ENCODE measurements at regions not wholly inside any gene's neighbourhood (a gene's known extent, or its start where the extent isn't known, plus 50 kb on each side); places are given as distances from the start of the nearest gene placed in this dataset.

DNA sequence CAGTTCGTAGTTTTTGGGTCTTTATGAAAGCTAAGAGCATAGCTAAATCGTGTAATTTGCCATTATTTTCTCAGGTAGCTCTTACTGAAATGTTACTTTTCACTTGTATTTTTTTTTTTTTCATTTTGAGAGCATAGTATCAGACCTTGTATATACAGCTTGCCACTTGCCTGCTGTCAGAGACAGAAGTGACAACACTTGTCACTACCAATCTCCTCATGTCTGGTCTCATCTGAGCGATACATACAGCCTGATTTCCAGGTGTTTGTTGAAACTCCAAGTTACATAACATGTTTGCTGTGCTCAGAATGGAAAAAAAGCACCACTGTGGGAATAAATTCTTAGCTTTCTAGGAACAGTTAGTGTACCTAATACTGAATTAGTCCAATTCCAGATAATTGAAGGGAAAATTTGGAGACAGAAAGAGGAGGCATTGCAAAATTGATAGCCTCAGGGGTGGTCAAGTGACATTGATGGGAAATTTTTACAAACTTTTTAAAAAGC is 621.4 kb upstream of the PKN2 start:
- DNase-seq (ENCODE audit: low spot score), result no peak

DNA sequence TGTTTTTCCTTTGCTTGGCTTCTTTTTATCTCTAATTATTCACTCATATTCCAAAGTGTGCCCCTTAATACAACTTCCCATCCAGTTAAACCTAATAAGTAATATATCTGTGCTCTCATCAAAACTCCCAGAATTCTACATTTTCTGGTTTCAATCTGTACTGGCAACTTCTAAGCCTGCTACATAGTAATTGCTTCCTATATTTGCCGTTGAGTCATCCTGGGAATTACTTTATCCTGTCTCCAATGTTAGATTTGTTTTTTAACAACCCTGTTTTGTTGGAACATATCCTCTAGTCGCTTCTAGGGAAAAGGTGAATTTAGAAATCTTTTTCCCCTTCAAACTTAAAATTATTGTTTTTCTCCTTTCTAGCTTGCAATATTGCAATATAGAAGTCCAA is 620.5 kb upstream of the PKN2 start:
- DNase-seq (ENCODE audit: low spot score), result no peak

DNA sequence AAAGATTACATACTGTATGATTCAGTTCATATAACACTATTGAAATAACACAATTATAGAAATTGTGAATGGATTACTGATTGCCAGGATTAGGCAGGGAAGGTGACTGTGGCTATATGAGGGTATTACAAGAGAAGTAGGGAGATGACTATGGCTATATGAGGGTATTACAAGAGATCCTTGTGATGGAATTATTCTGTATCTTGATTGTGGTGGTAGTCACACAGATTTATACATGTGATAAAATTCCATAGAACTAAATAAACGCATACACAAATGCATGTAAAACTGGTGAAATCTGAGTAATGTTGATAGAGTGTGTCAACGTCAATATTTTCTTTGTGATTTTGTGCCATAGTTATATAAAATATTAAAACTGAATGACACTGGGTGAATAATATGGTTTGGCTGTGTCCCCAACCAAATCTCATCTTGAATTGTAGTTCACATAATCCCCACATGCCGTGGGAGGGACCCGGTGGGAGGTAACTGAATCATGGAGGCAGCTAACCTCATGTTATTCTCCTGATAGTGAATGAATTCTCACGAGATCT is 615.6 kb upstream of the PKN2 start:
- DNase-seq (ENCODE audit: low spot score), result no peak

DNA sequence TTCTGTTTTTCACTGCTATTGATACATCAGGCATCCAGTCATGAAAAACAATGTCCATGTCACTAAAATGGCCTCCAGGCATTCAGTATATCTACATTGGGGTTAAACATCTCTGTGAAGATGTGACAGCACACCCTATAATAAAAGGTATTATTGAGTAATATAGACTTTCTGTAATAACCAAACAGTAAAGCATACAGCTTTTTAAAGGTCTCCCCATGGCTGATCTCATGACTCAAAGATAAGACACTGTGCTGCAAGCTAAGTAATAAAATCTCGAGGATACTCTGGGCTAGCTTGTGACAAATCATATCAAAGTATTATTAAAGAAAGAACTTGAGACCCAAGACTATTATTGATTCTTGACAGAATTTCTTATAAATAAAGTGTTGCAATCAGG is 613.1 kb upstream of the PKN2 start:
- DNase-seq (ENCODE audit: low spot score), result no peak

DNA sequence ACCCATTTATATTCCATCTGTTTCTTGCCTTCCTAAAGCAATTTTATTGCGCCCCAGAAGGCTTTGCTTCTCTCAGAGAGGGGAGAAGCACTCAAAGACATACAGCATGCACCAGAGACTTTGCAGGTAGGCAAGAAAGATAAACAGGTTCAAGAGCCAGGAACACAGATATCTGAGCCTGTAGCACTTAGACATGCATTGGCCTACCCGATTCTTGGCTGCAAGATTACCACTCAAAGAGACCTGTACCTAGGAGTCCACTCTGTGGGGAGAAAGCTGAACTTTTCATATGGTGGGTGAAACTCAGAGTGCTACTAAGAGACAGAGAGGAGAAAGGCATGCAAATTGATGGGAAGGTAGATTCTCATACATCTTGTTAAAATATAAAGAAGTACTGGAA is 609.4 kb upstream of the PKN2 start:
- DNase-seq (ENCODE audit: low spot score), result no peak

DNA sequence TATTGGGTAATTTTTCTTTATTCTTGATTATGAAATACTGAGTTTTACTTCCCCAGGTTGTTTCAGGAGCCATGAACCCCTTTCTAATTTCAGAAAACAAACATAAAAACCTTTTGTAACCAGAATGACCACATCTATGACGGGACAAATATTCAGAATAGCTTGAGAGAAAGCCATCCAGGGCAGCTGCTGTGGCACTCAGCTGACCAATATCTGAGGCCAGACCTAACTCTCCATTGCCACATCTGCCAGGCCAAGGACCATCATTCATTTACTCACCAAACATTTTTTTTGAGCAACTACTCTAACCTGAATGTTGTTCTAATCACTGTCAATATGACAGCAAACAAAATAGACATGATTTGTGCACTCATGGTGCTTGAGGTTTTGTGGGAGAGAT is 608.3 kb upstream of the PKN2 start:
- DNase-seq (ENCODE audit: low spot score), result no peak

DNA sequence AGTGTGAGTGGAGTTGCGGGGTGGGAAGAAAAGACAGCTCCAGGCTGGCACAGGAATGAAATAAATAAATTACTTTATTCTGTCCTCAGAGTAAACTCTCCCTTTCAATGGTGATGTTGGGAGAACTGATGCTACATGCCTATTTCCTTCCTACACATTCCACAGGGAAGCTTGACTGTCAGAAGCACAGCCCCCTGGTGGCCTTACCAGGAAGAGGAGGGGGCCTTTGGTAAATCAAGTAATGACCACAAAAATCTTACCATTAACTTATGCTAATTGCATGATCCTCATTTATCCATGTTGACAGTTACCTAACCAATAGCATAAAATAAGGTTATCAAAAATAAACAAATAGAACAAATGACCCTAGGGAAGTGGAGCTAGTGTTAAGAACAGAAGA is 605.0 kb upstream of the PKN2 start:
- no peak for DNase-seq (ENCODE audit: low spot score)

DNA sequence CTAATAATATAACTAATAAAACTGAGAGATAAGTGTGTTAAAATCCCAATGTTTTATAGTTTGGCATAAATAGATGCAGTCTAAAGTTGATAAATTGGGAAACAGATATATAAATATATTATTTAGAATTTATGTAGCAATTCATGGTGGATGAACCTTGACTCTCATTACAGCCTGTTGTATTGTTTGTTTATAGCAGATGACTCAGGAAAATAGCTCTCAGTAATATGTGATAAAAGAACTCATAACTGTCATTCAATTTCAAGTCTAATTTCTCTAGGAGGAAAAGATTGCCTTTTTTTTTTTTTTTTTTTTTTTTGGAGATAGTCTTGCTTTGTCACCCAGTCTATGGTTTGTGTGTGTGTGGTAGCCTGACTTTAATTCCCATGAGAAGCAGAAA is 603.2 kb upstream of the PKN2 start:
- DNase-seq (ENCODE audit: low spot score), result no peak

DNA sequence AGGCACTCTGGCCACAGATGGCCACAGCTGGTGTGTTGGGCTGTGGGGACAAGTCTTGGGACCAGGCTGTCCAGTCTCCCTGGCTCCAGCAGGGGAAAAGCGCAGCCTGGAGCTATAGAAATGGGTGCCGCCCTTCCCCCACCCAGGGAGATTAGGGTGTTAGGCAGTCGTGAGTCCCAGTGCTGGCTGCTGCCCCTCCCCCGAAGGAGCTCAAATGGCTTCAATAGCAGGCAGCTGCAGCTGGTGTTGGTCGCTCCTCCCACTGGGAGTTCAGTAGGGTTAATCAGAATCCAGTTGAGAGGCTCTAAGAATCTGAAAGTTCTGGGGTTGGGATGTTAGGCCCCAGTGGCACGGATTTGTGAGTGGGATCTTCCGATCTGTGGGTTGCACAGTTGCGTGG is 595.6 kb upstream of the PKN2 start:
- no peak for DNase-seq (ENCODE audit: low spot score)

DNA sequence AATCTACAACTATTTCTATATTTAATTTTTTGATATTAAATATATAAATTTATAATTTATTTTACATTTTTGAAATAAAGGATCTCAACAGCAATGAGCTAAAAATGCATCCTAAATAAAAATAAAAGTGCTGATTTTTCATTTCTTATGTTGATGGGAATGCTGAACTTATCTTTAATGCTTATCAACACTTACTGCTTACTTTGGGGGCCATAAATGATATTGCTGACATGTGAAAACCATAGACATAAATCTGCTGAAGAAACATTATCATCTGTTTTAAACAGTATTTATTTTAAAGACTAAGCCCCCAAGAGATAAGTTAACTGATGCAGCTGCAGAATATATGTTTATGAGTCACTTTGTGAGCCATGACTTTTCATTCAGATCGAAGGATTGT is 594.1 kb upstream of the PKN2 start:
- DNase-seq (ENCODE audit: low spot score), result no peak

DNA sequence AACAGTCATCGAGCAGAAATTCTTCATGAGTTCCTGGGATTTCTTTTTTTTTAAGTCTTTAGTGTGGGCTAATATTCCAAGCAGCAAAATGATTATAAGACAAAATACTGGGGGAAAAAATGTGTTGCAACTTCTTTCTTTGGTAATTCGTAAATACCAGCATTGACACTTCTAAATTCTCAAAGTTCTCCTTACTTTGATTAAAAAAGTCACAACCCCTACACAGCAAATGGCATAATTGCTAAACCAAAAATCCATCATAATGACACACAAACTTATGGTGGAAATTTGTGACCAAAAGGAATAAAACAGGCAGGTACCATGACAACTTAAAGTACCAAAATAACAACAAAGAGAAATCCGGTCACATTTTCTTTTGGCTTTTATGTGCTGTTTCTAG is 585.2 kb upstream of the PKN2 start:
- no peak for DNase-seq (ENCODE audit: low spot score)

DNA sequence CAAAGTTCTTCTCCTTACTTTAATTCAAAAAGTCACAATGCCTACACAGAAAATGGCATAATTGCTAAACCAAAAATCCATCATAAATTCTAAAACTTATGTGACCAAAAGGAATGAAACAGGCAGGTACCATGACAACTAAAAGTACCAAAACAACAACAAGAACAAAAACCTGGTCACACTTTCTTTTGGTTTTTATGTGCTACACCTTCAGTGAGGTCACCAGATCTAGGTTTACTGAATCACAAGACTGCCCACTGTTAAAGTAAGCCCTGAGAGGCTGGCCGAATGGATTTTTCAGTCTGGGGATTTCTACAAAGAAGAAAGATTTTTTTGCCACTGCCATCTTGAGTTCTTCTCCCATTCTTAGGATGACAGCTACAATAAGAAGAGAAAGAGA is 583.0 kb upstream of the PKN2 start:
- no peak for DNase-seq (ENCODE audit: low spot score)

DNA sequence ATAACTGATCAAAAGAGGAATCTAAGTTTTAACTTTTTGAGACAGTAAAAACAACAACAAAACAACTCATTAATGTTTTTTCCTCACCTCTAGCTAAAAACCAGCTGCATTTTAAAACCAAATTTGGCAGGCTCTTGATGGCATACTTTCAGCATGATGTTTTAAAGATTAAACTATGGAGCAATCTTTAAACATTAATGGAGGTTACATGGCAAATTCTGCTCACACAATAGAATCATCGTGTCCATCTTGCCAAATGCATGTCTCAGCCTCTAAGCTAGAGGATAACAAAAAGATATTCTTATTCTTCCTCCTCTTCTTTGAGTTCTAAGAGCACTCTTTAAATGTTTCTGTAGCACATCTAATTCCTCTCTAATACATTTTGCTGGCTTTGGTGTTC is 579.8 kb upstream of the PKN2 start:
- DNase-seq (ENCODE audit: low spot score), result no peak

DNA sequence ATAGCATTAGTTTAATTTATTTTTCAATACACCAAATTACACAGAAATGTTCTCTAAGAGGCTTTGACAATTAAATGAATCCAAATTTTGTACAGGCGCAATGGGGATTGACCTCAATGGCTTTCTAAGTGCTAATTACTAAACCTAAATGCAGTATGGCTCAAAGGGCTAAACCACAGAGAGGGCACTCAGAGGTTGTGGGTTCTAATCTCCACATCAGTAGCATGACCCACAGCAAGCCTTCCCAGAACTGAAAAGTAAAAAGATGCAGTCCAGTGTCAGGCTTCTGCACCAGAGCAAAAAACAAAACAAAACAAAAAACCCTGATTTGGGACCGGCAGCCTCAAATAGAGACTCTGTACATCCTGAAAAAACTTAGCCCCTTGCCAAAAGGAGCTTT is 579.2 kb upstream of the PKN2 start:
- DNase-seq (ENCODE audit: low spot score), result no peak

DNA sequence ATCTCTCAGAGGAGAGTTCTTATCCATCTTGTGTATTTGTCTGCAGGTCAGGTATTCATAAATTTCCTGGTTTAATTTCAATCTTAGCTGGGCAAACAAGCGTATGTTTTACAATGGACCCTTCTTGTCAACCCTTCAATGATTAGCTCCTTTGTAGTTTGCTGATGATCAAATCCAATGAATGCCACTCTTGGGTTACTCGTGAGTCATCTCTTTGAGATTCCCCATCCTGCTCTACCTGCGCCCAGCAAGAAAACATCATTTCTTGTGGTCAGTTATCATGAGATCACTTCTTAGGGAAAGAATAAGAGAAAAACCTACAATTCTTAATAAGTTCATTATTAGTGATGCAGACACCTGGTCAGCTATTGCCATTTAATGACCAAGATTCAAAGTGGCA is 572.3 kb upstream of the PKN2 start:
- DNase-seq (ENCODE audit: low spot score), result no peak

DNA sequence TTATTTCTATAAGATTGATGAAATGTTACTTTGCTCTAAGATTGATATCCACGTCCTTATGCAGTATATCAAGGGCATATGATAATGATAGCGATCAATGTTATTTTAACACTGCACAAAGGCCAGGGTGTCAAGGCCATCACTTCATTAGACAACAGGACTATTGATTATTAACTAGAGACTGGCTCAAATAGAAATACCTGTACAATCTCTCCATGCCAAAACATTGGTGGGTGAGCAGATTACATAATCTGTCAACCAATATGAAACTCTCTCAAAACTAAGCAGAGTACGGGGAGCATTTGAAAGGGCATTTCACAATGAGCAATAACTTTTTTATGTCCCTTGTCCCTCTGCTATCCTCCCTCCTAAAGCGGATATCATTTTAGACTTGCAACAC is 566.5 kb upstream of the PKN2 start:
- peak; percentile 24 for DNase-seq (ENCODE audit: low spot score)

DNA sequence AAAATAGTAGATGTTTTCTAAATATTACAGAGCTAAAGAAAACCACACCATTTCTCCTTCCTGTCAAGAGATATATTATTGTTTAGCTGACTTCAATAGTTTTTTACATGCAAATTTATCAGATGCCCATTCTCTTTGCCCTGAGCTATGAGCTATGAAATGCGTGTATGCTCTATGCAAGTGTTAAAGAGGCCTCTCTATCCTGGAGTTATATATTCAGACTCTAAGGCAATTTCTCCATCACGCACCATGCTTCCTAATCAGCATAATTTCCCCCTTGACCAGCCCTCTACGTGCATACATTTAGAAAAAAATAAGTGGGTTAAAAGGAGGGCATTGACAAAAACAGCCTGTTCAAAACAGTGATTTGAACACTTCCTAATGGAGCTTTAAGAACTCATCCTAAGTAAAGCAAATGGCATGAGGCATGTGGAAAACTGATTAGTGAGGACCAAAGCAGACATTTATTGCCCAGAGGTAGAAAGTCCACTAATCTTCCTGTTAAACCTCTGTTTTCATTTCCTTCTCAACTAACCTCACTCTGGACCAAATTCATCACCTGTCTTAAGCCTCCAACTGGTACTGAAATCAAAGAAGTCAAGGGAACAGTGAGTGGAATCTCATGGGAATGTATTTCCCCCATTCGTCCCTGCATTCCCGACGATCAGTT is 565.8 kb upstream of the PKN2 start:
- DNase-seq (ENCODE audit: low spot score), result no peak

DNA sequence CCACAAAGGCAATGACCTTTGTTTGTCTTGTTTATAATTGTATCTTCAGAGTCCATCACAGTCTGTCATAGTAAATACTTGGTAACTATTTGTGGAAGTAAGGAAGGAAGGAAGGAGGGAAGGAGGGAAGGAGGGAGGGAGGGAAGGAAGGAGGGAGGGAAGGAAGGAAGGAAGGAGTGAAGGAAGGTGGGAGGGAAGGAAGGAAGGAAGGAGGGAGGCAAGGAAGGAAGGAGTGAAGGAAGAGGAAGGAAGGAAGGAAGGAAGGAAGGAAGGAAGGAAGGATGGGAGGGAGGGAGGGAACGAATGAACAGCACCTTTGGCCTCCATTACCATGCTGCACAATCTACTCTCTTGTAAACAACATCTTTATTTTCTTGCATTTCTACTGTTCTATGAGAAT is 559.5 kb upstream of the PKN2 start:
- DNase-seq (ENCODE audit: low spot score), result no peak

DNA sequence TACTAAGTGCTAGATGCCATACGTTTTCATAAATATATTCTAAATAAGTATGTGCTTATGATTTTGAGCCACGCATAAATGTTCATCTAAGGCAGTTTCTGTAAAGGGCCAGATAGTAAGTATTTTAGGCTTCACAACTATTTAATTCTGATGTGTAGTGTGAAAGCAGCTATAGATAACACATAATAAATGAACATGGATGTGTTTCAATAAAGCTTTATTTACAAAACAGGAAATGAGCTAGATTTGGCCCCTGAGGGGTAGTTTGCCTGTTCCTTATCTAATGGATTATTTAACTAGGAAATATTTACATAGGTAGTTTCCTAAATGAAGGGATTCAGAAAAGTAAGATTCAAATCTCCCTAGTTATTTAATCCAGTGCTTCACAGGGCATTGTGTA is 557.6 kb upstream of the PKN2 start:
- no peak for DNase-seq (ENCODE audit: low spot score)

DNA sequence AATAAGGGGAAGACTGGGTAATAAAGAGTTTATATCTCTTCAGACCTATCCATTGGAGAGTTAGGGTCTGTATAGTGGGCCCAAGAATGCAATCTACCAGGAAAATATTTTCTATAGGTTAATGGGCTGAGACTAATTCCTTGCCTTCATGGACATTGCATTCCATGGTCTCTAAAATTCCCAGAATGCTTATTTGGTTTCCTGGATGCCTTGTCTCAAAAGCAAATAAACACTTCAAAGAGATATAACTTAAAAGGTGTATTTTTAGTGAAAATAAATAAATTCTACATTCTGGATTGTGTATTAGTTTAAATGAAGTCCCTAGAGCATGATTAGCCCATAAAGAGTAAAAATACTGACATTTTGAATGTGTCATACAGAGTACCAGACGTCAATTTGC is 550.1 kb upstream of the PKN2 start:
- DNase-seq (ENCODE audit: low spot score), result no peak

DNA sequence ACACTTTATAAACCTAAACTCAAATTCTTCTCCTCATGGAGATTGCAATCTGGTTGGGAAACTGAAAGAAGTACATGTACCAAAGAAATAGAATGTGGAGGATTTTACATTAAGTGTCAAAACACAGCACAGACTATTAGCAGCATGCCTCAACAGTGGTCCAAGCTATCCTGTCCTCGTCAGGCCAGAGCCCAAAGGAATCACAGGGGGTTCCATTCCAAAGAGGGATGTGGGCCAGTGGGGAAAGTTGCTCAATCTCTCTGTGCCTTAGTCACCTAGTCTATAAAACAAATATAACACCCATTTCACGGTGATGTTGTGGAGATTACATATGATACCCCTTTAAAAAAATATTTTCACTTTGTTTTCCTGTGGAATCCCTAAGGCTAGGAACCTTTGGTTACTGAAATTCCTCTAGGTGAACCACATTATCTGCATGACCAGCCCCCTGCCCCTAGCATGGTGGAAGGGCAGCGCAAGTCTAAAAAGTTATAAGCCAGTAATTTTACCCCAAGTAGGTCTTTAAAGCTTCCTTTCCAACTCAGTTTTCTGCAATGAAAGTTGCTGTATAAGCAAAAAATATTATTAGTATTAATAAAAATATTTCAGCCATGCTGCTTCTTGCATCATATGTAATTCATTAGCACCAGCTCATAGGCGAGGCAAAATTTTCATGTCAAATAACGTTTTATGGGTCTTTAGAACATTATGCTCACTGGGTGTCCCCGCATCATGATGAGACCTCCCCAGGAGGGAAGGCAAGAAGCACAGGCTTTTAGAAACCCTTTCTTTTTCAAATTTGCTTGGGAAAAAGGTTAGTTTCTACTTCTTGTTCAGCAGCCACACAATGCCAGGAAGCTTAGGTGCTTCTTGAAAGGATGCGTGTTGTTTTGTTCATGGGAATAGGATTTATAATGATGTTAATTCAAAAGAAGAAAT is 548.8 kb upstream of the PKN2 start:
- DNase-seq (ENCODE audit: low spot score), result no peak

DNA sequence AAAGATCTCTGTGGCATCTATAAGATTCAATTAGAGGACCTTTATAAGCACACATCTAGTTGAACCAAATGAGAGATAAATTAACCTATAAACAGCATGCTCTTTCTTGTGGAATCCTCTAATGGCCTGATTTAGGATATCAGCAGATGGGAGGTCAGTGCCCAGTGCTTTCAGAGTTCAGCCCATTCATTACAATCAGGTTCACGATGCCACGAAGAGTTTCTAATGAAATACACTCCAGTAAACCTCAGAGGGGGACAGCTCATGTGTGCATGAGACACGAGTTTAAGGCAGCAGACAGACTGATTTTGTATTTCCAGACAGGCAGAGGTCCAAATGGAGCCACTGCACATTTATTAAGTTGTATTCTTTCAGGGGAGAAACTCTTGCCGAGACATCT is 544.4 kb upstream of the PKN2 start:
- DNase-seq (ENCODE audit: low spot score), result no peak

DNA sequence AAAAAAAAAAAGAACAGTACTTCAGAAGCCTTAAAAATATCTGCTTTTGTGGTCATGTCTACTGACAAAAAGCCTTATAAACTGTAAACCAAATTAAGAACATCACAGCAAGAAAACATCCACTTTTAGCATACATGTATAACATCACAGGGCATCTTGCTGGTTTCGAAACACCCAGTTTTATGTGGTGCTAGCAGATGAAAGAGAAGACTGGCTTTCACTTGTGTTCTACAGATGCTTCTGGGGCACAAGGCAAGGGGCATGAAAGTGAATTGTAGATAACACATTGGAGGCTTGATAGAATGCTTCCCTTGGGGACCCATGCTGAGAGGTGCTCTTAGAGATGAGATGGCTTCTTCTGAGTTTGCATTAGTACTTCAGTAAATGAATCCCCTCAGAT is 543.7 kb upstream of the PKN2 start:
- DNase-seq (ENCODE audit: low spot score), result no peak

All from mucosa of gallbladder (tissue), 1 donor.